ENCODE measurements at regions not wholly inside any gene's neighbourhood (a gene's known extent, or its start where the extent isn't known, plus 50 kb on each side); places are given as distances from the start of the nearest gene placed in this dataset.

DNA sequence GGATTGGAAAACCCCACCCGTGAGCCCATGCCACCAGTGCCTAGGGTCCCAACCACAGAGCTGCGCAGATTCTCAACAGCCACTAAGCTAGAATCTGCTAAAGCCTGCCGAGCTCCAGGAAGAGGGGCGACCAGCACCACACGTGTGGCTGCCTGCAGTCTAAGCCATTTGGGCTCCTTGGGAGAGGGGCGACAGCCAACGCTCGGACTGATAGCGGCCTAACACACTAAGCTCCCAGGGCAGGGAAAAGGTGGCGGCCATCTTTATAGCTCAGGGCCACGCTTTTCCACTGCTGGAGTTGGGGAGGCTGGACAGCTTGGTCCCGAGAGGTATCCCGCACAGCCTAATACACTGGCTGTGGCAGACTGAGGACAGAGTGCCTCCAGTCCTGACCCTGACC is 631.8 kb downstream of the CETN3 start:
- H3K79me2 ChIP-seq (ENCODE audit: control insufficient read depth in 1 of 2, insufficient read depth in 2 of 2, low read length in 2 of 2) = no peaks in the 10 kb centered on the region
- FAIRE-seq = no peak

More for the DNA sequence above, 631.8 kb downstream of the CETN3 start:
- Histone ChIP-seq H3K4me1 (replicated peaks in 1 of 4; ENCODE audit: control insufficient read depth in 3 of 4, insufficient read depth in 4 of 4, low read length in 3 of 4) (no peaks in the 10 kb centered on the region), H2BK12ac (ENCODE audit: low read depth, low read length) (no peak overlapping the region), H3K14ac (ENCODE audit: insufficient read length) (no peak overlapping the region), H3K4me2 (ENCODE audit: insufficient read depth in 1 of 2, low read depth in 2 of 2, low read length in 2 of 2) (no peak overlapping the region), H3K4ac (replicated peaks; ENCODE audit: insufficient read length, low read depth, low read length) (no peak overlapping the region), H3K9me3 (ENCODE audit: insufficient read depth in 2 of 2, low read depth in 1 of 2, low read length in 1 of 2) (peaks cover 3 to 5% of the 10 kb centered on the region in 2 experiments; a peak in 3 of 4 replicates), H4K91ac (replicated peaks; ENCODE audit: insufficient read length, low read length) (no peak overlapping the region), H2BK5ac (ENCODE audit: low read depth, low read length) (no peak overlapping the region), H2BK20ac (ENCODE audit: low read length) (no peak overlapping the region), H3K23me2 (ENCODE audit: low read depth, low read length) (no peaks in the 10 kb centered on the region), H2AK5ac (ENCODE audit: low read depth, low read length) (no peak overlapping the region), H2AFZ (ENCODE audit: low read length) (no peak overlapping the region), H2BK15ac (ENCODE audit: low read length) (no peak overlapping the region), H2BK120ac (replicated peaks; ENCODE audit: low read depth, low read length) (no peak overlapping the region), H3K56ac (replicated peaks; ENCODE audit: insufficient read length, low read depth, low read length) (no peak overlapping the region), H3K9ac (replicated peaks in 1 of 4; ENCODE audit: extremely low read depth in 1 of 4, low read depth in 3 of 4, low read length in 3 of 4) (no peak overlapping the region), H3K4me3 (ENCODE audit: extremely low read depth in 1 of 4, insufficient read depth in 2 of 4, low read depth in 3 of 4, low read length in 4 of 4) (no peak overlapping the region), H3K79me1 (ENCODE audit: low read depth, low read length) (no peaks in the 10 kb centered on the region), H3K18ac (ENCODE audit: extremely low read depth, low read length) (no peak overlapping the region), H3K23ac (ENCODE audit: insufficient read length) (no peak overlapping the region), H4K5ac (ENCODE audit: insufficient read length, low read depth, low read length) (no peak overlapping the region), H4K8ac (ENCODE audit: extremely low read depth, insufficient read depth, low read length) (no peak overlapping the region), H3K27me3 (replicated peaks in 1 of 4; ENCODE audit: control insufficient read depth in 3 of 4, extremely low read depth in 1 of 4, insufficient read depth in 3 of 4, low read length in 3 of 4) (no peaks in the 10 kb centered on the region), H4K20me1 (replicated peaks in 1 of 2; ENCODE audit: control insufficient read depth in 1 of 2, insufficient read depth in 2 of 2, low read length in 2 of 2) (no peaks in the 10 kb centered on the region), H3K36me3 (ENCODE audit: control insufficient read depth in 2 of 4, insufficient read depth in 4 of 4, low read length in 3 of 4) (no peaks in the 10 kb centered on the region), H3K27ac (ENCODE audit: low read depth, low read length) (no peak overlapping the region)
- WGBS, 2 experiments (ENCODE audit: extremely low coverage in 1 of 2, insufficient coverage in 1 of 2, insufficient read length in 1 of 2, insufficient replicate concordance in 2 of 2, low coverage in 1 of 2, low lambda C conversion rate in 2 of 2, missing lambda C conversion rate in 1 of 2) = 94% methylated on average over 13 of the region's 13 CpGs; no CpG with 5 or more reads in 1 of the 2 experiments
- TF ChIP-seq HDAC2 (IDR thresholded peaks at IDR 0.05; ENCODE audit: borderline replicate concordance in 1 of 2, low read depth in 2 of 2, low read length in 2 of 2) = no peak
- no peak for TF ChIP-seq KDM1A (IDR thresholded peaks at IDR 0.05; ENCODE audit: borderline replicate concordance, low read length)
- TF ChIP-seq HDAC6 (IDR thresholded peaks at IDR 0.05; ENCODE audit: low read depth, low read length) = no peak
- TF ChIP-seq POU5F1 (IDR thresholded peaks at IDR 0.05; ENCODE audit: low read depth, low read length) = no peak
- no peak for TF ChIP-seq USF2 (IDR thresholded peaks at IDR 0.05; ENCODE audit: low read length)
- no peak for TF ChIP-seq TBP (IDR thresholded peaks at IDR 0.05; ENCODE audit: low read depth, low read length)
- TF ChIP-seq ATF2 (IDR thresholded peaks at IDR 0.05; ENCODE audit: low read length) = no peak
- TF ChIP-seq TAF1 (IDR thresholded peaks at IDR 0.05; ENCODE audit: low read depth, low read length) = no peak
- ChIA-PET CTCF (ENCODE audit: partially characterized antibody) (no interaction called here), POLR2A (ENCODE audit: partially characterized antibody) (no interaction called here)
- no peak for DNase-seq (ENCODE audit: low read depth in 1 of 2, low spot score in 2 of 2)
